Ishikawa (cell line): ENCODE measurements at regions not wholly inside any gene's neighbourhood (a gene's known extent, or its start where the extent isn't known, plus 50 kb on each side); places are given as distances from the start of the nearest gene placed in this dataset.

ENCODE experiments used
- EGR1 ChIP-seq: IDR thresholded peaks from 2 replicates; pipeline ENCODE4 v1.6.1; 2012
- REST ChIP-seq: IDR thresholded peaks from 2 replicates; pipeline ENCODE4 v1.6.1; 2012; ENCODE audit warnings: low read depth, mild to moderate bottlenecking
- TCF12 ChIP-seq: IDR thresholded peaks from 2 replicates; pipeline ENCODE4 v1.6.1; 2012; ENCODE audit warnings: low read depth
- TEAD4 ChIP-seq: IDR thresholded peaks from 2 replicates; pipeline ENCODE4 v1.6.1; 2012
- USF1 ChIP-seq: IDR thresholded peaks from 2 replicates; pipeline ENCODE4 v1.6.1; 2012
- YY1 ChIP-seq: IDR thresholded peaks from 2 replicates; pipeline ENCODE4 v1.6.1; 2012; ENCODE audit warnings: low read depth

GRCh38 chr4:100312615-100313350 is 122.5 kb upstream of the DDIT4L start:
- TF ChIP-seq REST (no peak), TEAD4 (no peak), EGR1 (no peak), USF1 (no peak), YY1 (no peak), TCF12 (no peak)
